NT2/D1 (cell line): ENCODE measurements at regions not wholly inside any gene's neighbourhood (a gene's known extent, or its start where the extent isn't known, plus 50 kb on each side); places are given as distances from the start of the nearest gene placed in this dataset.

Experiments
- YY1 ChIP-seq: IDR thresholded peaks from 2 replicates; pipeline ENCODE4 v1.6.1; 2011; ENCODE audit not compliant: insufficient read length, insufficient read depth
- ZNF274 ChIP-seq: IDR thresholded peaks from 2 replicates; pipeline ENCODE4 v1.6.1; 2011; ENCODE audit warnings: mild to moderate bottlenecking, low read depth, low read length

- TF ChIP-seq ZNF274 (no peak), YY1 (no peak)
These were observed 331.8 kb downstream of the GJA1 start for GRCh38 chr6:121767211-121767610.
